HG03108 (cell line): ENCODE measurements at regions not wholly inside any gene's neighbourhood (a gene's known extent, or its start where the extent isn't known, plus 50 kb on each side); places are given as distances from the start of the nearest gene placed in this dataset.

ENCODE experiments used
- ATAC-seq: cut with Tn5 transposase; IDR thresholded peaks from one replicate; pipeline ENCODE4 v1.9.1; 2021; ENCODE audit warnings: moderate library complexity; ENCODE audit not compliant: unreplicated experiment

DNA sequence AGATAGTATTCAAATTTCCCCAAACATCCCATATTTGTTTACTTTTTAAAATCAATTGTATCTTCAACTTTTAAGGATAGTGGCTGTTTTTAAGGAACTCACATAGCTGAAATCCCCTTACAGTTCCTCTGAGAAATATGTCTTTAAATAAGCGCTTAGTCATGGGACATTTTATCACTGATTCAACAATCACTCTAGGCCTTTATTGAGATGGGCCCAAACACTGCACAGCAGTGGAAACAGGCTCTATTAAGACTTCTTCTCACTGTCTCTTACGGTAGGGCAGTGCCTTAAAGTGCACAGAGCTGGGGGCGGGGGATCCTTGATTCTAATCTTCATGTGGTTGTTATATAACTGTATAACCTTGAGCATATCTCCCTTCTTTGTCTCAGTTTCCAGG lies 59.8 kb upstream of the RREB1 start:
- ATAC-seq = no peak

DNA sequence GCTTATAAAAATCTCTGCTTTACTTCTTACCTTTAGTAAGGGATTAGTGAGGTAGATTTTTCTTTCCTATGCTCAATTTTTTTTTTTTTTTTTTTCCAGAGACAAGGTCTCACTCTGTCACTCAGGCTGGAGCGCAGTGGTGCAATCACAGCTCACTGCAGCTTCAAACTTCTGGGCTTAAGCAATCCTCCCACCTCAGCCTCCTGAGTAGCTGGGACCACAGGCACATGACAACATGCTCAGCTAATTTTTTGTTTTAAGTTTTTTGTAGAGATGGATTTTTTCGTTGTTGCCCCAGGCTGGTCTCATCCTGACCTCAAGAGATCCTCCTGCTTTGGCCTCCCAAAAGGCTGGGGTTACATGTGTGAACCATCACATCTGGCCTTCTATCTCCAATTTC lies 58.9 kb upstream of the RREB1 start:
- no peak for ATAC-seq

DNA sequence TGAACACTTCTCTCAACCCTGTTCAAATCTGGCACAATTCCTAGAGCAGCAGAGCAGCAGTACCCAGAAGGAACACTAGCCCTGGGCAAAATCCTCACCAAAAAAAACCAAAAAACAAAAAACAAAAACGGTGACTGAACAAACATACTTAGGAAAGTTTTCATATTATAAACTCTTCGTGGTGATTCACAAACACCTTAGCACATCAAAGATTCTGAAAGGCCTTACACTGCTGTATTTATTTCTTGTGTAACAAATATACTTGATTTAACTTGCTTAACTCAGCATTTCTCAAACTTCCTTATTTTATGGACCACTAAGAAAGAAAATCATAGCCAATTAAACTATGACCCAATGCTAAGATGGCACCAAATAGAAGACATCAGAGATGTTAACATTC lies 57.8 kb upstream of the RREB1 start:
- no peak for ATAC-seq

DNA sequence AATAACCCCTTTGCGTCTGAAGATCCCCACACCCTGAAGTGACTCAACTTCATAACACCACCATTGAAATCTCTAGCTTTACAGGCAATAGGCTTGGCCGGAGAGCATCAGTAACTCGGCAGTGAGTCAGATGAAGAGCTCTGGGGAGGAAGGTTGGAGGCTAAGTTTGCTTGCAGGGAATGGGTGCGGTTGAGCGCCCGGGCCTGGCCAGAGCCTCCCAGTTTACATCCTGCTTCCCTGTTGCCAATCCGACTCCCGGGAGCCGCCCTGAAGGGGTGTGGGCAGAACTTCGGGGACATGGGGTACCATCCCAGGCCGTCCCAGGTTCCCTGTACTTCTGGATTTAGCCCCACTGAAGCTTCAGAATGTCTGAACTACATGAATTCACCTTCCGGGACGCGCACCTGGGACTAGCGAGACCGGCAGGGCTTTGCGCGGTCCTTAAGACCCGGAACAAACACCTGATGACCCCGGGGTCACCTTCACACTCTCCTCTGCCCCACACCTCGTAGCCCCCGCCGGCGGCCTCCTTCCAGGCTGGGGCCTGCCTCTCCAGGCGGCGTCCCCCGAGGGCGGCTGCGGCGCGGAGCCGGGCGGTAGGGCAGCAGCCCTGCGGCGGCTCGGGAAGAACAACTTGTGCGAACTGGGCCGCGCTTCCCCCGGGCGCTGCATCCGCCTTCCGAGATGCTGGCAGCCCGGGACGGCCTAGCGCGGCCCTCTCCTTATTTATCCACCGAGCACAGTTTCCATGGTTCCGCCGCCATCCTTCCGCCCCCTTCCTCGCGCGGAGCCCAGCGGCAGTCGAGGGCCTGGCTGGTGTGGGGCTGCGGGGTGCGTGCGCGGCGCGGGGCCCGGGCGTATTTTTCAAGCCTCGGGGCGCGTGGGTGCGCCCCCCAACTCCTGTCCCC lies 56.6 kb upstream of the RREB1 start:
- ATAC-seq = peak; percentile 36

DNA sequence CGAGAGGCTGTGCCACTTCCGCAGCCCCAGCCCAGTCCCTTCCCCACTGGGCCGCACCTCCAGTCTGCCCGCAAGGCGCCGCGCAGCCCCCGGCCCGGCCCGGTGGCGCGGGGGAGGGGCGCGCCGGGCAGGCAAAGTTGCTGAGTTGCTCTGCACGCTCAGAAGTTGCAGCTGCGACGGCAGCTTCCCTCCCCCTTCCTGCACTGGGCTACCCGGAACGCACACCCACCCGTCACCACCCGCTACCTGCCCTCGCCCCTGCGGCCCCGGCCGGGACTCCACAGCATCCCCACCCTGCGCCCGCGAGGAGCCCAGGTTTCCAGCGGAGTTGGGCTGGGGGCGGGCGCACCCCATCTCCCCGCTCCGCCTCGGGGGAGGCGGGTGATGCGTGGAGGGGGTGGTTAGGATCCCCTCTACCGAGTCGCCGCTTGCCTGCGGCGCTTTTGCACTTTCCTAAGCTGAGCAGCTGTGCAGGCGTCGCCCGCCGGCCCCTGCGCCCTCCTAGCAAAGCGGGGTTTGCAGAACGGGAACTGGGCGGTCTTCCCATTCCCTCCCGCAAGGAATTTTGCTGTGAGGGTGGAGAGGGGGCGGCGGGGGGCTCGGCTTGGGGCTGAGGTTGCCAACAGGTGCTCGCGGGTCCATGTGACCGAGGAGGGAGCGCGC lies 55.9 kb upstream of the RREB1 start:
- peak; percentile 42 for ATAC-seq

DNA sequence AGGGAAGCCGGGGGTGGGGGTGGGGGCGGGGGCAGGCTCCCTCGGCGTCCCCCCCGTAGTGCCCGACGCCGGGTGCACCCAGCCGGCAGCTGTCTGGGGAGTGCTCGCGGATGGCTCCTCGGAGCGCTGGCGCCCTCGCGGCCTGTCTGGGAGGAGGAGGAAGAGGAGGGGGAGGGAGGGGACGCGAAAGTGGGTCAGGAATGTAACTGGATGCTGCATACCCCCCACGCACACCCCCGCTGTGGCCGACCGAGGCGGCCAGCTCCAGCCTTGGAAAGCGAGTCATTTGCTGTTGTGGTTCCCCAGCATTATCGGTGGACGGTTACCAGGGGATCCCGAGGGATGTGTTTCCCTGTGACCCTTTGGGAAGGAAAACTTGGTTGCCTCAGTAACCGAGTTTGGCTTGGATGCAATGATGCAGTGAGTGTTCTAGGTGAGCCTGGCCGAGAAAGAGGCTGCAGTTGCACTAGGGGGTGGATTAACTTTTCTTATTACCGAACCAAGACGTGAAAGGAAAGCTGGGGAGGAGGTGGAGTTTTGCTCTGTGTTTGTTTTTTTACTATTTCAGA lies 55.2 kb upstream of the RREB1 start:
- ATAC-seq = no peak

DNA sequence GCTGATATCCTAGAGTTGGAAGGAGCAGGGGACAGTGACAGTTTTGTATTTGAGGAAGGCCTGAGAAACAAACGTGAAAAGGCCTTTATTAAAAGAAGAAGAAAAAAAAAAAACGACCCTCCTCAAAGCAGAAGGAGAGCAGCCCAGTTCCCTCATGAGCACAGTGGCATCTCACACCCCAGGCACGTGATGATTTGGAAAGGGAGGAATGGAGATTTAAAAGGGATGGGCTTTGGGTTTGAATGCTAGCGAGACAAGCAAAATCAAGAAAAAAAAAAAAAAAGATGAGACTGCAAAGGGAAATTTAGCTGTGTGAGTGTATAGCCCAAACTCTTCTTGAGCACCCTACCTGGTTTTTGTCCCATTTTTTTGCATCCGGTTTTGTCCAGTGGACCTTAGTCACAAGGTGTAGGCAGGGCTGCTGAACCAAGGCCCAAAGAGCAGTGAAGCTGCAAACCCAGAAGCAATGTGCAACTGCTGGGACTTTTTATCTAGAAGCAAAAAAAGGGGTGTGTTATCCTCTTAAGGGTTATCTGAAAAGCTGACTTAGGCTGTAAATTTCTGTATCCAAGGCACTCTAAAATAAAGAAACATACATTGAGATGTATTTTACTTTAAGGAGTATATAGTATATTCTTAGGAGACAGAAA lies 54.5 kb upstream of the RREB1 start:
- no peak for ATAC-seq
